NCI-H524 treated with DMSO at 0.1 percent for 48 hours (cell line): ENCODE measurements at regions not wholly inside any gene's neighbourhood (a gene's known extent, or its start where the extent isn't known, plus 50 kb on each side); places are given as distances from the start of the nearest gene placed in this dataset.

Source experiments
- DNase-seq: peaks from one replicate; lab custom pipeline; 2025; lab: John Stamatoyannopoulos, UW

GRCh38 chr6:62474793-62475192 is 188.8 kb upstream of the KHDRBS2 start:
- no peak for DNase-seq

GRCh38 chr6:62466607-62467006 is 180.6 kb upstream of the KHDRBS2 start:
- DNase-seq: no peak

- no peak for DNase-seq
Observed at GRCh38 chr6:62465206-62465605, 179.2 kb upstream of the KHDRBS2 start.

- DNase-seq: no peak
Observed at GRCh38 chr6:62452586-62452985, 166.6 kb upstream of the KHDRBS2 start.

GRCh38 chr6:62446647-62447316 is 160.8 kb upstream of the KHDRBS2 start:
- DNase-seq: no peak

GRCh38 chr6:62445521-62445920 is 159.5 kb upstream of the KHDRBS2 start:
- no peak for DNase-seq

- no peak for DNase-seq
Observed at GRCh38 chr6:62441182-62441581, 155.2 kb upstream of the KHDRBS2 start.

GRCh38 chr6:62429781-62430180 is 143.8 kb upstream of the KHDRBS2 start:
- DNase-seq: no peak

GRCh38 chr6:62400521-62401259 is 114.7 kb upstream of the KHDRBS2 start:
- DNase-seq: no peak

DNA sequence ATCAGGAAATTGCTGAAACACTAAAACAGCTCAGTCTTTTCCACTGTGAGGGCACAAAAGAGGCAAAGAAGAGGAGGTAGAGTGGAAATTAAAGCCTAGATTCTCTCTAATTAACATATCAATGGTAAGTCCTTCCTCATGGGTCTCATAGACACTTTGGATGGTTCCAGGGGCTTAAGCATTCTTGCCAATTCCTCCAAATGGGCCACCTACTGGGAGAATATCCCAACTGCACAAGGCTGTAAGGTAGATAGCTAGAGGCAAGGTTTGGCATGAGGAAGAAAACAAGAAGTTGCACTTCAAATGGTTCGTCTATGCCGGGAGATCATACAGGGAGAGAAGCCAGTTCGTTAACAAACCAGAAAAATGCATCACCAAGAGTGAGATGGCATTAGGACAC is 107.6 kb upstream of the KHDRBS2 start:
- no peak for DNase-seq

- no peak for DNase-seq
Observed at GRCh38 chr6:62392291-62392690, 106.3 kb upstream of the KHDRBS2 start.

GRCh38 chr6:62391358-62391757 is 105.3 kb upstream of the KHDRBS2 start:
- no peak for DNase-seq

GRCh38 chr6:62390401-62390800 is 104.4 kb upstream of the KHDRBS2 start:
- DNase-seq: no peak

DNA sequence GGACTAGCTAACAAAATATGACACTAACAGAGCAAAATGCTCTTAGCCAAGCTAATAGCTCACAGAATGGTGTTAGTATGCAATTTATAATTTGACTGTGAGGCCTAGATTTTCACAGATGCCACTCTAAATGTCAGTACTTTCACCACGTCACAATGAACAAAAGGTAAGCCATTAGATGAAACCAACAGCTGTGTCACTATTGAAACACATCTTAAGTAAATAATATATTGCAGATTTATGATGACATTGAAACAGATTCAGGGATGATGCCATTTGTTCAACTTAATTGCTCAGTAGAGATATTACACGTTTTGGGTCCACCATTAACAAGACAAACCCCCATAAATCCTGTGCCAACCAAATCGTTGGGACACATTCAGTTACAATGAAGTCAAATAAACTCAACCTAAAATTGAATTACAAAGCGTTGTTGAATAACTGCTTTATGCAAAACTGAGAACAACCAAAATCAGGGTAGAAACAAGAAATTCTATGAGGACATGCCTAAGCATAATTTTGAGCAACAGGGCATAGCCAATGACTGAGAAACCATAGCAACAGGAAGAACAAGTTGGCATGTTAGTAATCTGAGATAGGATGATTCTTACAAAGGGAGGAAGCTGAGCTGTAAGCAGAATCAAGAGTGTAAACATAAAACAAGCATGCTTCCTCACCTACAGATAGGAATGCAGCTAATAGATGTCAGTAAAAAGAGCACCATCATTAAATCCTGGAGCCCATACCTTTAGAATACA is 85.6 kb upstream of the KHDRBS2 start:
- no peak for DNase-seq

DNA sequence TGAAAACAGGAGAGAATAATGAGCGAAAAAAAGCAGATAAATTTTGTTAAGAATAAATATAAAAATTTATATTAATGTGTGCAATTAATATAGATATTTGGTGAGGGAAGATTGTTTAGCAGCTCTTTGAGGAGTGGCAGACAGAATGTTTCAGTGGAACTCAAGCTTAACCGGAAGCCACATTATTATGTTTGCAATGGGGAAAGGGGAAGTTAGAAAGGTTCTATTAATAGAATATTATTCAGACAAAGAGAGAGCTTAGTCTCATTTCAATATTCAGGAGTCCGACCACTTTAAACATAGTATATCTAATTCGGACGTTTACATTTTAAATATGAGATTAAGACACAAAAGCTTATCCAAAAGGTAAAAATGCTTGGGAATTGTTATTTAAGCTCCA is 81.6 kb upstream of the KHDRBS2 start:
- no peak for DNase-seq

DNA sequence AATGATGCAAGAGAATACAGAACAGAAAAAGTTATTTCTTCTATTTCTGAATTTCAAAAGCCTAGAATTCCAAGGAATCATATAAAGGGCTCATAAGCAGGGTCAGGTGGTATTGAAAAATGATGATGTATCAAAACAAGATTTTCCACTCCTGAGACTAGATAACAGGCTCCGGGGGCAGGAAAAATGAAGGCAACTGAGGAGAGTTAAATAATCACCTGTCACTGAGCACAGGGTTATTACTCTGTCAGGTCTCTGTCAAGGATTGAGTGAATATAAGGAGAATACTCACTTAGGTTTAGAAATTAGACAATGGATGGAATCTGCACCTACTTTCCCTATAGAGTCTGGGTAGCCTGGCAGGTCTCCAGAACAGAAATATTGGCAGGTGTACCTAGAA is 76.1 kb upstream of the KHDRBS2 start:
- no peak for DNase-seq

GRCh38 chr6:62357835-62358234 is 71.8 kb upstream of the KHDRBS2 start:
- no peak for DNase-seq

GRCh38 chr6:62354261-62354660 is 68.2 kb upstream of the KHDRBS2 start:
- no peak for DNase-seq

DNA sequence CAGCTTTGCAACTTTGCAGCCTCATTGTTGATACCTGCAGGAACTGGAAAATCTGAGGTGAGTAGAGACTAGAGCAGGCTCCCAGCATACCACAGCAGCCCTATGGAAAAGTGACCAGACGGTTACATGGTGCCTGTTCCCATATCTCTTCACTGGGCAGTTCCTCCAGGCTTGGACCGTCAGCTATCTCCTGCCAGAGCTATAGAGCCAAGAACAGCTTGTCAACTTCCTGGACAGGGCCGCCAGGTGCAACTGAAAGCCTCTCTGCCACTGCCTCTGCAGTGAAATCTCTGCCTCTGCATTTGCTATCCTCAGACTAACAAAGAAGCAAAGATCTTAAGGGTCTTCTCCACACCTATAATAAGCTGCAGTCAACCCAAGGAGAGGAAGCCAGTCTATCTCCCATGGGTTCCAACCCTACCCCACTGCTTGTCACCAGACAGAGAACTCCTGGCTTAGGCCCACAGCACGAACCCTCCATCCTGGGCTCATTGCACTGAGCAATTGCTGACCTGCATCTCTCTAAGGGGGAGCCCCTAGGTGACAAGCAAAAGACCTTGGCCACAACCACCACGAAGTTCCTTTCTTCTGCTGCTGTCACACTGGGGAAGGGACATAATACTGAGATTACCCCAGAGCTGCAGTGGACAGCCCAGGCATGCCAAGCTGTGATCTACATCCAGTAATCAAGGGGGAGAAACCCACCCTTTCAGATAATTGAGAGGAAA is 60.1 kb upstream of the KHDRBS2 start:
- no peak for DNase-seq

DNA sequence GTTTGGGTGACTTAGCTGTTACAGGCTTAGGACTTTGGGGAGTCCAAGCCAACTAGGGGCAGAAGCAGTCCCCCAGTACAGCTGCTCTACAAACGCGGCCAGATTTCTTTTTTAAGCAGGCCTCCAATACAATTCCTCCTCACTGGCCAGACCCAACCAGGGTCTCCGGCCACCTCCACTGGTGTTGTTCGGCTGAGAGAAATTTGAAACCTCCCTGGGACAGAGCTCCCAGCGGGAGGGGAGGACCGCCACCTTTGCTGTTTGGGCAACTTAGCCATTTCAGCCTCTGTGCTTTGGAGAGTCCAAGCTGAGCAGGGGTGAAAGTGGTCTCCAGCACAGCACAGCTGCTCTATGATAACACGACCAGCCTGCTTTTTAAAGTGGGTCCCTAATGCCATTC is 59.4 kb upstream of the KHDRBS2 start:
- DNase-seq: no peak

DNA sequence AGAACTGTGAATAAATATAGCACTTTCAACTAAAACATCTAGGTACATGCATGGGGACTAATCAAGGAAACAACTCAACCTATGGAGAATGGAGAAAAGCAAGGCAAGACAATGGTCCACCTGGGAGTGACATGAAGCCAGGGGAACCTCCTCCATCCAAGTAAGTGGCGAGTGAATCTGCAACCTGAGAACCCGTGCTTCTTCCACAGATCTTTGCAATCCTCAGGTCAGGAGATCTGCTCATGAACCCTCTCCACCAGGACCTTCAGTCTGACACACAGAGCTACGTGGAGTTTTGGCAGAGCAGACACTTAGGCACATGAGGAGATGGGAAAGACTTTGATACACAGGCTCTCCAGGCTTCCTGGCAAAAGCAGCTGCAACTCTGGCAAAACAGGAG is 58.8 kb upstream of the KHDRBS2 start:
- no peak for DNase-seq

DNA sequence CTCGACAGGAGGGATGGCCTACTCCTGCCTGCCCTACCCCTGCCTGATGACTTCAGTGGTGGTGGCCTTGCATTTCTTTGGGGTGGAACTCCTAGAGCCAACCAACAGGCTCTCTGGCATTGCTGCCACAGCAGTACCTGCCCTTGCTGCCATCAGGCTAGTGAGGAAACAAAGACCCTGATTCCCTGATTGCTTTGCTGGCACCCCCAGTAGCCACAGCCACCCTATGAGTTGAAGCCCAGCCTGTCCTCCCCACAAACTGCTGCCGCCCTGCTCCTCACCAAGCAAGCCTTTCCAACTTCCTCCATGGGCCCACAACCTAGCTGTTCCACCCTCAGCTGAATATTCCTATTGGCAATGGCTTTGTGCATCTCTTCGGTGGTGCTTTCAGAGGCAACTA is 52.5 kb upstream of the KHDRBS2 start:
- DNase-seq: no peak
